Suprapubic skin (tissue), 4 donors: ENCODE measurements at regions not wholly inside any gene's neighbourhood (a gene's known extent, or its start where the extent isn't known, plus 50 kb on each side); places are given as distances from the start of the nearest gene placed in this dataset.

Experiments used
- DNase-seq, 2 donors: peaks; one replicate each; pipeline ENCODE4 v3.0.0-alpha.2; 2019; ENCODE audit warnings: low spot score in 2 of 2
- H3K27ac ChIP-seq: fragments of 200-600 bp; sonication (generic); one replicate; pipeline ENCODE4 v1.5.1; 2019
- H3K27me3 ChIP-seq: fragments of 200-600 bp; sonication (generic); one replicate; pipeline ENCODE4 v1.5.1; 2019
- H3K36me3 ChIP-seq: fragments of 200-600 bp; sonication (generic); one replicate; pipeline ENCODE4 v1.5.1; 2019
- H3K4me1 ChIP-seq: fragments of 200-600 bp; sonication (generic); one replicate; pipeline ENCODE4 v1.5.1; 2019
- H3K4me3 ChIP-seq: fragments of 200-600 bp; sonication (generic); one replicate; pipeline ENCODE4 v1.5.1; 2019; ENCODE audit warnings: mild to moderate bottlenecking
- H3K9me3 ChIP-seq: fragments of 200-600 bp; sonication (generic); one replicate; pipeline ENCODE4 v1.5.1; 2019
- CTCF ChIP-seq, 2 donors: fragments of 200-600 bp in 1 of 2; fragments of 450-650 bp in 1 of 2; sonication (generic) in 1 of 2; IDR thresholded peaks; one replicate each; pipeline ENCODE4 v1.5.1; 2016 to 2019; ENCODE audit warnings: antibody characterized with exemption in 2 of 2, mild to moderate bottlenecking in 1 of 2, moderate library complexity in 1 of 2
- EP300 ChIP-seq: sonication (generic); formaldehyde crosslinking; IDR thresholded peaks from one replicate; pipeline ENCODE4 v1.6.1; 2017; ENCODE audit warnings: antibody characterized with exemption
- POLR2A ChIP-seq, 2 donors: fragments of 450-650 bp; IDR thresholded peaks; one replicate each; pipeline ENCODE4 v1.6.1; 2017; ENCODE audit warnings: antibody characterized with exemption in 2 of 2, mild to moderate bottlenecking in 2 of 2, moderate library complexity in 2 of 2
- POLR2AphosphoS5 ChIP-seq, 3 donors: sonication (generic); formaldehyde crosslinking; IDR thresholded peaks; one replicate each; pipeline ENCODE4 v1.6.1; 2017; ENCODE audit warnings: antibody characterized with exemption in 3 of 3
- WGBS: methylation state at CpG from one replicate; pipeline ENCODE4 v1.1.5; 2018; 5-methylcytosine and 5-hydroxymethylcytosine counted together

- Histone ChIP-seq H3K4me1 (no peaks in the 10 kb centered on the region), H3K36me3 (no peaks in the 10 kb centered on the region), H3K27me3 (no peaks in the 10 kb centered on the region), H3K27ac (no peak overlapping the region), H3K9me3 (no peaks in the 10 kb centered on the region), H3K4me3 (no peak overlapping the region)
- TF ChIP-seq POLR2AphosphoS5 (IDR thresholded peaks at IDR 0.05) (no peak), CTCF (IDR thresholded peaks at IDR 0.05) (no peak), EP300 (no peak), POLR2A (IDR thresholded peaks at IDR 0.05) (no peak)
- 92% methylated on average over 1 of the region's 1 CpG for WGBS
- DNase-seq = no peak
Observed at GRCh38 chr14:75374911-75375310, 52.9 kb upstream of the JDP2 start.

DNA sequence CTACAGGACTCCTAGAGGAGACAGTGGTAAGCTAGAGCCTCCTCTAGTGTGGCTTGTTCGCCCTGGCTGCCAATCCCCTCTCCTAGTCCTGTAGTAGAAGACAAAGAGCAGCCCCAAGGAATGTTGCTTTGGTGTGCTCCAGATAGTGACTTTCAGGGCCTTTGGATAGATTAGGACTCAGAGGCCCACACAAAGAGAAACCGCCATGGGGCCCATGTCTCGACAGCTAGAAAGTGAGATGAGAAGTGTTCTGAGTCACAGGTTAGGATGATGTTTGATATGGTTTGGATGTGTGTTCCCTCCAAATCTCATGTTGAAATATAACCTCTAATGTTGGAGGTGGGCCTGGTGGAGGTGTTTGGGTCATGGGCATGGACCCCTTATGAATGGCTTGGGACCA, 51.8 kb upstream of the JDP2 start:
- Histone ChIP-seq H3K36me3 (no peaks in the 10 kb centered on the region), H3K9me3 (no peaks in the 10 kb centered on the region), H3K4me3 (no peak overlapping the region), H3K27me3 (no peaks in the 10 kb centered on the region), H3K27ac (no peak overlapping the region), H3K4me1 (no peaks in the 10 kb centered on the region)
- WGBS = 94% methylated on average over 3 of the region's 3 CpGs
- no peak for DNase-seq
- TF ChIP-seq POLR2AphosphoS5 (IDR thresholded peaks at IDR 0.05) (no peak), CTCF (IDR thresholded peaks at IDR 0.05) (no peak), POLR2A (IDR thresholded peaks at IDR 0.05) (no peak), EP300 (no peak)
